Stimulated activated naive CD8-positive, alpha-beta T cell treated with anti-CD3 and anti-CD28 coated beads, Interleukin-15, Interleukin-2, amounts not matched to agents 100 ng/mL and 50 ng/mL, for 24 hours (primary cell): ENCODE measurements at regions not wholly inside any gene's neighbourhood (a gene's known extent, or its start where the extent isn't known, plus 50 kb on each side); places are given as distances from the start of the nearest gene placed in this dataset.

Experiments
- H3K27ac Mint-ChIP-seq: one replicate; pipeline ENCODE4 v1.8.0; 2021; ENCODE audit warnings: mild to moderate bottlenecking, mixed read lengths
- H3K27me3 Mint-ChIP-seq: one replicate; pipeline ENCODE4 v1.8.0; 2021; ENCODE audit warnings: mixed read lengths
- H3K36me3 Mint-ChIP-seq: one replicate; pipeline ENCODE4 v1.8.0; 2021; ENCODE audit warnings: low read depth, mixed read lengths
- H3K4me1 Mint-ChIP-seq: one replicate; pipeline ENCODE4 v1.8.0; 2021; ENCODE audit warnings: low read depth, mixed read lengths
- H3K4me3 Mint-ChIP-seq: one replicate; pipeline ENCODE4 v1.8.0; 2021; ENCODE audit warnings: mild to moderate bottlenecking, mixed read lengths
- H3K9me3 Mint-ChIP-seq: one replicate; pipeline ENCODE4 v1.8.0; 2021; ENCODE audit warnings: mixed read lengths

DNA sequence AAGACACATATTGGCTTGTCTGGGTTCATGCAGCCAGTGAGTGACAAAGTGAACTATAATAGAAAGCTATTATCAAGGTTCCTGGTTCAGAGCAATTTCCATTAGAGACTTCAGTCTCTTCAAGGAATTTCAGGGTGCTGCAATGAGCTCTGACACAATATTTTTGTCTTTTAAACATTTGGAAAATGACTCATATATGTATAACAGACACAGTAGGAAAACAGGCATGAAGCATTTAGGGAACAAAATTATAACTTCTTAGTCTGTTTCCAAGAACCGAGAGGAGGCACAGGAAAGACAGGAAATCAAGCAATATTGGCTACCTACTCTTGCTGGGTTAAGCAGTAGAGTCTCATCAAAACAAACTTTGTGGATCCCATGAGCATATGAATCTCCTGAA, 170.4 kb downstream of the PTPRC start:
- Mint-ChIP-seq H3K9me3 (peaks cover 20% of the 10 kb centered on the region), H3K36me3 (peaks cover 5% of the 10 kb centered on the region), H3K4me1 (no peaks in the 10 kb centered on the region)

DNA sequence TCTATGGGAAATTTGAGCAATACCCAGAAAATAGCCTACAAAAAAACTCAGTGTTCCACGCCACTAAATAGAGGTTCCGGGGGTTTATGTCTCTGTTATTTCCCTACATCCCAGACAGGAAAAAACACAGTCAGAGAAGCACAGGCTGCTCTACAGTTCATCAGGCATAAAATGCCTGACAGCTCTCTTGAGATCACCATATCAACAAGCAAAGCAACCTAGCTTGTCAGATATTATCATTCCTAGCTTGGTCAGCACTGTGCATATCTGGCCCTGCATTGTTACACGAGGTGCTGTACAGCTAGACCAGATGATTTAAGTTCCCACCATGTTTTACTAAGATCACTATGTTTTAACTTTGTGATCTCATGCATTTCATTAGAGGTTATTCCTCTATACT, 172.6 kb downstream of the PTPRC start:
- peaks cover 17% of the 10 kb centered on the region for H3K36me3 Mint-ChIP-seq
- H3K27ac Mint-ChIP-seq = no peak overlapping the region
- no peaks in the 10 kb centered on the region for H3K27me3 Mint-ChIP-seq
- no peak overlapping the region for H3K4me3 Mint-ChIP-seq
- peaks cover 38% of the 10 kb centered on the region for H3K9me3 Mint-ChIP-seq
- H3K4me1 Mint-ChIP-seq = no peaks in the 10 kb centered on the region

More for the DNA sequence above, 170.4 kb downstream of the PTPRC start:
- H3K27ac Mint-ChIP-seq = no peak overlapping the region
- no peaks in the 10 kb centered on the region for H3K27me3 Mint-ChIP-seq
- no peak overlapping the region for H3K4me3 Mint-ChIP-seq

- no peaks in the 10 kb centered on the region for H3K36me3 Mint-ChIP-seq
- no peaks in the 10 kb centered on the region for H3K9me3 Mint-ChIP-seq
- H3K27ac Mint-ChIP-seq = no peak overlapping the region
- H3K4me3 Mint-ChIP-seq = no peak overlapping the region
- no peaks in the 10 kb centered on the region for H3K4me1 Mint-ChIP-seq
- no peaks in the 10 kb centered on the region for H3K27me3 Mint-ChIP-seq
These were observed 184.8 kb downstream of the PTPRC start for GRCh38 chr1:198823626-198824025.

DNA sequence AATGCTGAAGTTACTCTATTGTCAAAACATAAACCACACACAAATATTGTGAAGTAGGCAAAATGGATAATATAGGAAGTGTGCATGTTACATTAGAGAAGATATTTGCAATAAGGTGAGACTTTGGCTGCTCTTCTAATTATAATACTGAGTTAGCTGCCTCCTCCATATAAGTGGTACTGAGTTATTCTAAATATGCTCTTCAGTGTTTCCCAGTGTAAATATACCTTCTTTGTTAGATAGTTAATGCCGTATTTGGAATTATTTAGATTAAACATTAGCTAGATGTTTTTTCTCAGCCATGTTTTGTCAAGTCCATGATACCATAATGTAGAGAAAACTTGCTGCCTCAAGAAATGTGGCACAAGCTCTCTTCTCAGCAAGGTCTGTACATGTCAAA, 186.4 kb downstream of the PTPRC start:
- Mint-ChIP-seq H3K4me3 (no peak overlapping the region), H3K9me3 (no peaks in the 10 kb centered on the region), H3K4me1 (peaks cover 3% of the 10 kb centered on the region), H3K36me3 (no peaks in the 10 kb centered on the region), H3K27ac (no peak overlapping the region), H3K27me3 (no peaks in the 10 kb centered on the region)

- Mint-ChIP-seq H3K4me3 (no peak overlapping the region), H3K4me1 (peaks cover 11% of the 10 kb centered on the region), H3K36me3 (no peaks in the 10 kb centered on the region), H3K9me3 (no peaks in the 10 kb centered on the region), H3K27me3 (no peaks in the 10 kb centered on the region), H3K27ac (no peak overlapping the region)
These were observed 190.5 kb downstream of the PTPRC start for GRCh38 chr1:198829356-198829755.

GRCh38 chr1:198829944-198830343, 191.1 kb downstream of the PTPRC start:
- no peaks in the 10 kb centered on the region for H3K27me3 Mint-ChIP-seq
- H3K9me3 Mint-ChIP-seq = no peaks in the 10 kb centered on the region
- no peak overlapping the region for H3K27ac Mint-ChIP-seq
- no peak overlapping the region for H3K4me3 Mint-ChIP-seq
- H3K4me1 Mint-ChIP-seq = peaks cover 11% of the 10 kb centered on the region
- H3K36me3 Mint-ChIP-seq = no peaks in the 10 kb centered on the region

- Mint-ChIP-seq H3K9me3 (no peaks in the 10 kb centered on the region), H3K27me3 (no peaks in the 10 kb centered on the region), H3K4me3 (no peak overlapping the region), H3K27ac (no peak overlapping the region), H3K4me1 (peaks cover 11% of the 10 kb centered on the region), H3K36me3 (no peaks in the 10 kb centered on the region)
These were observed 191.6 kb downstream of the PTPRC start for GRCh38 chr1:198830412-198830811.

- peaks cover 3% of the 10 kb centered on the region for H3K27me3 Mint-ChIP-seq
- no peaks in the 10 kb centered on the region for H3K36me3 Mint-ChIP-seq
- no peaks in the 10 kb centered on the region for H3K9me3 Mint-ChIP-seq
- no peak overlapping the region for H3K4me3 Mint-ChIP-seq
- no peak overlapping the region for H3K27ac Mint-ChIP-seq
- H3K4me1 Mint-ChIP-seq = peaks cover 11% of the 10 kb centered on the region
These were observed 195.1 kb downstream of the PTPRC start for GRCh38 chr1:198833706-198834503.

DNA sequence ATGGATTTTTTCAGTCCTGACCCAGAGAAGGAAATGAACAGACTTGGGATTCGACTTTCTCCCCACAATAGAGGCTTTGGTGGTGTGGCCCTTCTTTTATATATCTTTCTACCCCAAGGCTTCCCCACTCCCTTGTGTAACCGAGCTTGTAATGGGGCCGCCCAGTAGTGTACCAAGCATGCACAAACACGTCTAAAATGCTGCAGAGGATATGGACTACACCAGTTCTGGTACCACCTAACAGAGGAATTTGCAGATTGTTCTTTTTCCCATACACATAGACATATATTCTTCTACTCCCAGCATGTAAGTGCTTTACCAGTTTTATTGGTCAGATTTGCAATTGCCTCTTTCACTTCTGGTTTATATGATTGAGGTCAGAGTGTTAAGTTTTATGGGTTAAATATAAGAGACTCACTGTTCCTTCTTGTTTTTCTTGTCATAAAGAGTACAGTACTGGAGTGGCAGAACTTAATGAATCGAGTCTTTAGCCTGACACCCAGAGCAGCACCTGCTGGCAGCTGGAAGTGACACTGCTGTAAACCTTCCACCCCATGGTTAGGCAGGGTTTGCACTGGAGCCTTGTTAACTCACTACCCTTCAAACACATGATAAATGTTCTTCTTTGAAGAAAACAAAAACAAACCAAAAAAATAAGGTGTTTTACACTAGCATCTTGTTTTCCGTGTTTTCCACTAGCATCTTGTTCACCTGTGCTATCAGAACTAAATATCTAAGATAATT, 198.6 kb downstream of the PTPRC start:
- H3K27ac Mint-ChIP-seq = no peak overlapping the region
- no peak overlapping the region for H3K4me3 Mint-ChIP-seq

DNA sequence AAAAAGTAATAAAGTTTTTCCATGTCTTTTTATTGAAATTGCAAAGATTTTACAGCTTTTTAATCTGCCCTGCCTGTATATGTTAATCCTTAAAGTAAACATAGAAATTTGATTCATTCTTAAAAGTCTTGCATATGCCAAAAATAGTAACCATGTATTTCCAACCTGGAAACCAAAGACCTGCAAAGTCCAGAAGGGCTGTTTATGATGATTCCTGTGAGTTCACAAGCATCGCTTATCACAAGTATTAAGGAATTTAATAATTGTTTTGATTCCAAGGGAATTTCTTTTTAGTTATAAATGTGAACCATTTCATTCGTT, 199.1 kb downstream of the PTPRC start:
- Mint-ChIP-seq H3K27ac (no peak overlapping the region), H3K9me3 (no peaks in the 10 kb centered on the region), H3K4me3 (no peak overlapping the region), H3K27me3 (peaks cover 3% of the 10 kb centered on the region), H3K36me3 (no peaks in the 10 kb centered on the region), H3K4me1 (no peaks in the 10 kb centered on the region)

More for the DNA sequence above, 198.6 kb downstream of the PTPRC start:
- Mint-ChIP-seq H3K27me3 (peaks cover 3% of the 10 kb centered on the region), H3K36me3 (no peaks in the 10 kb centered on the region), H3K9me3 (no peaks in the 10 kb centered on the region), H3K4me1 (no peaks in the 10 kb centered on the region)

GRCh38 chr1:198841477-198841876, 202.6 kb downstream of the PTPRC start:
- H3K27me3 Mint-ChIP-seq = no peaks in the 10 kb centered on the region
- H3K9me3 Mint-ChIP-seq = no peaks in the 10 kb centered on the region
- H3K4me3 Mint-ChIP-seq = no peak overlapping the region
- H3K36me3 Mint-ChIP-seq = no peaks in the 10 kb centered on the region
- H3K27ac Mint-ChIP-seq = no peak overlapping the region
- no peaks in the 10 kb centered on the region for H3K4me1 Mint-ChIP-seq

GRCh38 chr1:198842686-198843085, 203.8 kb downstream of the PTPRC start:
- no peaks in the 10 kb centered on the region for H3K9me3 Mint-ChIP-seq
- peaks cover 5% of the 10 kb centered on the region for H3K36me3 Mint-ChIP-seq
- no peak overlapping the region for H3K4me3 Mint-ChIP-seq
- H3K27ac Mint-ChIP-seq = no peak overlapping the region
- H3K27me3 Mint-ChIP-seq = no peaks in the 10 kb centered on the region
- no peaks in the 10 kb centered on the region for H3K4me1 Mint-ChIP-seq

DNA sequence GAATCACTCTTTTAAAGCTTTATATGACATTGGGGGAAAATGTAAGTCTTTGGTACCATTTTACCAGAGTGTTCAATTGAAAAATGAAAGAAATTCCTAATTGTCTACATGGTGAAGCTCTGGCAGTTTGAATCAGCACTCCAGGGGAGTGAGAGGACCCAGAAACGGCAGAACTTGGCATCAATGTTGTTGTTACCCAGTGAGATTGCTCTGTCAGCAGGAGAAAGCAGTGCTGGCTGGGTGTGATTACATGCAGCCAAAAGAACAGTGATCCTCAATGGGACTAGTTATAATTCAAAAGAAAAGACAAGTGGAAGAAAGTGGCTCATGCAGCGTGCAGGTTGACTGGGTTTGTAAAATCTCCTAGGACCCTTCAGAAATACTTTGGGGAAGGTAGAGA, 206.4 kb downstream of the PTPRC start:
- Mint-ChIP-seq H3K4me1 (no peaks in the 10 kb centered on the region), H3K36me3 (peaks cover 11% of the 10 kb centered on the region), H3K27me3 (no peaks in the 10 kb centered on the region), H3K4me3 (no peak overlapping the region), H3K27ac (no peak overlapping the region), H3K9me3 (no peaks in the 10 kb centered on the region)

DNA sequence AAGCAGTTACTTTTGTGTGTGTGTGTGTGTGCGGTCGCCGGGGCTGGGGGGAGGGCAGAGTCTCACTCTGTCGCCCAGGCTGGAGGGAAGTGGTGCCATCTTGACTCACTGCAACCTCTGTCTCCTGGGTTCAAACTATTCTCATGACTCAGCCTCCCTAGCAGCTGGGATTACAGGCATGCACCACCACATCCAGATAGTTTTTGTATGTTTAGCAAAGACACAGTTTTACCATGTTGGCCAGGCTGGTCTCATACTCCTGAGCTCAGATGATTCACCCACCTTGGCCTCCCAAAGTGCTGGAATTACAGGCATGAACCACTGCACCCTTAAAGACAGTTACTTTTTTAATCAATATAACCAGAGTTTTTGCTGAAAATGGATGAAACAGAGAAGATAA, 207.0 kb downstream of the PTPRC start:
- H3K27me3 Mint-ChIP-seq = no peaks in the 10 kb centered on the region
- H3K27ac Mint-ChIP-seq = no peak overlapping the region
- no peaks in the 10 kb centered on the region for H3K4me1 Mint-ChIP-seq
- no peaks in the 10 kb centered on the region for H3K9me3 Mint-ChIP-seq
- no peak overlapping the region for H3K4me3 Mint-ChIP-seq
- H3K36me3 Mint-ChIP-seq = peaks cover 11% of the 10 kb centered on the region

DNA sequence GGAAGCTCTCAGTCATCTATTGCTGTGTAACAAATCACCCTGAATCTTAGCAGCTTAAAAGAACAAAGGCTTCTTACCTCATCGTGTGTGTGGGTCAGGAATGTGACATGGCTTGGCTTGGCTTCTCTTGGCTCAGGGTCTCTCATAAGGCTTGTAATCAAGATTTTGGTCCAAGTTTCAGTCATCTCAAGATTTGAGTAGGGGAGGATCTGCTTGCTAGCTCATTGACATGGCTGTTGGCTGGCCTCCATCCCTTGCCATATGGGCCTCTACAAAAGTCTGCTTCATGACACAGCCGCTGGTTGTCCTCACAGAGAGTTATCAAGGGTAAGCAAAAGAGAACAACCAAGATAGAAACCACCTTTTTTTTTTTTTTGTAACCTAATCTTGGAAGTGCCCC, 207.7 kb downstream of the PTPRC start:
- Mint-ChIP-seq H3K4me3 (no peak overlapping the region), H3K27me3 (no peaks in the 10 kb centered on the region), H3K27ac (no peak overlapping the region), H3K36me3 (peaks cover 11% of the 10 kb centered on the region), H3K4me1 (no peaks in the 10 kb centered on the region), H3K9me3 (no peaks in the 10 kb centered on the region)

DNA sequence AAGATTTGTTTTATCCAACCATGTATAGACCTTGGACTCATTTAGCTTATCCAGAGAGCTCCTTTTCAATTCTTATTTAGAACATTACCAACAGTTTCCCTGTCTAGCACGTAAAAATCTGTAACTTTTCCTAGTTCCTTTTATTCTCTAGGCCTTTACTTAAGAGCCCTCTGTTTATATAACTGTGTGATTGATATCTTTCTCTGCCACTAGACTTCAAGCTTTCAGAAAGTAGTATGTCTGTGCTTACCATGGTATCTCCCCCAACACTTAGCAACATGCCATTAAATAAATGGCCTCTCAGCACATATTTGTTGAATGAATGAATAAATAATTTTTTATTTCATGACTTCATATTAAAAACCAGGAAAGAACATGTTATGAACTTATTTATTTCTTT, 209.4 kb downstream of the PTPRC start:
- Mint-ChIP-seq H3K27me3 (no peaks in the 10 kb centered on the region), H3K4me1 (no peaks in the 10 kb centered on the region), H3K4me3 (no peak overlapping the region), H3K9me3 (no peaks in the 10 kb centered on the region), H3K27ac (no peak overlapping the region), H3K36me3 (peaks cover 11% of the 10 kb centered on the region)
